ENCODE measurements at regions not wholly inside any gene's neighbourhood (a gene's known extent, or its start where the extent isn't known, plus 50 kb on each side); places are given as distances from the start of the nearest gene placed in this dataset.
"Not testable (repeated sequence)": the region's sequence is repeated elsewhere in the genome, so short reads cannot be mapped to it uniquely, and the experiment has no call there.

- ATAC-seq (ENCODE audit: insufficient number of reproducible peaks, low FRiP score, low read depth): no peak
- DNase-seq (ENCODE audit: low spot score): no peak
- Histone ChIP-seq H3K4me1 (ENCODE audit: control insufficient read depth in 1 of 2, low read depth in 2 of 2) (no peaks in the 10 kb centered on the region), H3K36me3 (no peaks in the 10 kb centered on the region), H3K27me3 (replicated peaks; ENCODE audit: insufficient read depth) (no peaks in the 10 kb centered on the region), H3K9me3 (no peaks in the 10 kb centered on the region), H3K27ac (no peak overlapping the region), H3K4me3 (no peak overlapping the region)
- TF ChIP-seq CTCF (IDR thresholded peaks at IDR 0.05): no peak
These were observed 472.1 kb upstream of the NR3C2 start for GRCh38 chr4:148914301-148914700.

- Histone ChIP-seq H3K27me3 (replicated peaks; ENCODE audit: insufficient read depth) (no peaks in the 10 kb centered on the region), H3K4me3 (no peak overlapping the region), H3K4me1 (ENCODE audit: control insufficient read depth in 1 of 2, low read depth in 2 of 2) (no peaks in the 10 kb centered on the region), H3K9me3 (no peaks in the 10 kb centered on the region), H3K36me3 (no peaks in the 10 kb centered on the region), H3K27ac (no peak overlapping the region)
- ATAC-seq (ENCODE audit: insufficient number of reproducible peaks, low FRiP score, low read depth) (no peak), DNase-seq (ENCODE audit: low spot score) (no peak)
- TF ChIP-seq CTCF (IDR thresholded peaks at IDR 0.05): no peak
These were observed 461.2 kb upstream of the NR3C2 start for GRCh38 chr4:148903388-148903787.

- Histone ChIP-seq H3K4me1 (ENCODE audit: control insufficient read depth in 1 of 2, low read depth in 2 of 2) (no peaks in the 10 kb centered on the region), H3K27ac (no peak overlapping the region), H3K9me3 (no peaks in the 10 kb centered on the region), H3K27me3 (replicated peaks; ENCODE audit: insufficient read depth) (no peaks in the 10 kb centered on the region), H3K36me3 (no peaks in the 10 kb centered on the region), H3K4me3 (no peak overlapping the region)
- DNase-seq (ENCODE audit: low spot score) (no peak), ATAC-seq (ENCODE audit: insufficient number of reproducible peaks, low FRiP score, low read depth) (no peak)
- TF ChIP-seq CTCF (IDR thresholded peaks at IDR 0.05): no peak
These were observed 459.0 kb upstream of the NR3C2 start for GRCh38 chr4:148901075-148901705.

GRCh38 chr4:148898139-148898538, 455.9 kb upstream of the NR3C2 start:
- not testable (repeated sequence) for H3K27me3 ChIP-seq (replicated peaks; ENCODE audit: insufficient read depth); H3K36me3 ChIP-seq; H3K9me3 ChIP-seq; ATAC-seq (ENCODE audit: insufficient number of reproducible peaks, low FRiP score, low read depth); DNase-seq (ENCODE audit: low spot score); H3K4me3 ChIP-seq; H3K4me1 ChIP-seq (ENCODE audit: control insufficient read depth in 1 of 2, low read depth in 2 of 2); H3K27ac ChIP-seq

- ATAC-seq (ENCODE audit: insufficient number of reproducible peaks, low FRiP score, low read depth): no peak
- no peak for TF ChIP-seq CTCF (IDR thresholded peaks at IDR 0.05)
These were observed 450.9 kb upstream of the NR3C2 start for GRCh38 chr4:148893095-148893494.

GRCh38 chr4:148883891-148884290, 441.7 kb upstream of the NR3C2 start:
- no peak for TF ChIP-seq CTCF (IDR thresholded peaks at IDR 0.05)
- ATAC-seq (ENCODE audit: insufficient number of reproducible peaks, low FRiP score, low read depth): no peak
- H3K36me3 ChIP-seq: no peaks in the 10 kb centered on the region
- DNase-seq (ENCODE audit: low spot score): no peak
- no peaks in the 10 kb centered on the region for H3K9me3 ChIP-seq
- no peak overlapping the region for H3K27ac ChIP-seq
- H3K27me3 ChIP-seq (replicated peaks; ENCODE audit: insufficient read depth): no peaks in the 10 kb centered on the region
- H3K4me3 ChIP-seq: no peak overlapping the region
- H3K4me1 ChIP-seq (ENCODE audit: control insufficient read depth in 1 of 2, low read depth in 2 of 2): no peaks in the 10 kb centered on the region

More at GRCh38 chr4:148893095-148893494, 450.9 kb upstream of the NR3C2 start:
- Histone ChIP-seq H3K27me3 (replicated peaks; ENCODE audit: insufficient read depth) (no peaks in the 10 kb centered on the region), H3K27ac (no peak overlapping the region), H3K4me1 (ENCODE audit: control insufficient read depth in 1 of 2, low read depth in 2 of 2) (no peaks in the 10 kb centered on the region), H3K36me3 (no peaks in the 10 kb centered on the region), H3K4me3 (no peak overlapping the region), H3K9me3 (no peaks in the 10 kb centered on the region)
- no peak for DNase-seq (ENCODE audit: low spot score)

Data from thoracic aorta (tissue), 2 donors.